ENCODE measurements at regions not wholly inside any gene's neighbourhood (a gene's known extent, or its start where the extent isn't known, plus 50 kb on each side); places are given as distances from the start of the nearest gene placed in this dataset.
"Not testable (repeated sequence)": the region's sequence is repeated elsewhere in the genome, so short reads cannot be mapped to it uniquely, and the experiment has no call there.

DNA sequence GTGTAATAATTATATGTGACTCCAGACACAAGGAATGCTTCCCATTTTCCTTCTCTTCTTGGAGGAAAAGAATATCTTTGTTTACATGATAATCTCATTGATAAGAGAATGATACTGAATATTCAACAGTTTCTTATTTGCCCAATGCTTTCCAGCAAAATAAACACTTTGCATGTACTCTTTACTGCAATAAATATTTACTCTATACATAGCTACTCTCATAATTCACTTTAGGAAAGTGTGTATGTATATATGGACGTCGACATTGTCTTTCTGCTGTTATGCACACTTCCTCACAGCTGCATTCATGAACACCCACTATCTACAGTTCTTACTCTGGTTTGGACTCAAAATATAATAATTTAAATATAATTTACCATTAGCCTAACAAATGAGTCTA is 617.4 kb upstream of the CDH10 start:
- H3K27me3 Mint-ChIP-seq: no peaks in the 10 kb centered on the region
- no peaks in the 10 kb centered on the region for H3K36me3 Mint-ChIP-seq (ENCODE audit: insufficient read depth)
- H3K9me3 Mint-ChIP-seq (ENCODE audit: low read depth): peaks cover 5% of the 10 kb centered on the region
- DNase-seq (ENCODE audit: low spot score, unreplicated experiment): no peak
- no peak overlapping the region for H3K4me3 Mint-ChIP-seq (ENCODE audit: low read depth)
- TF ChIP-seq, protein P1, sequence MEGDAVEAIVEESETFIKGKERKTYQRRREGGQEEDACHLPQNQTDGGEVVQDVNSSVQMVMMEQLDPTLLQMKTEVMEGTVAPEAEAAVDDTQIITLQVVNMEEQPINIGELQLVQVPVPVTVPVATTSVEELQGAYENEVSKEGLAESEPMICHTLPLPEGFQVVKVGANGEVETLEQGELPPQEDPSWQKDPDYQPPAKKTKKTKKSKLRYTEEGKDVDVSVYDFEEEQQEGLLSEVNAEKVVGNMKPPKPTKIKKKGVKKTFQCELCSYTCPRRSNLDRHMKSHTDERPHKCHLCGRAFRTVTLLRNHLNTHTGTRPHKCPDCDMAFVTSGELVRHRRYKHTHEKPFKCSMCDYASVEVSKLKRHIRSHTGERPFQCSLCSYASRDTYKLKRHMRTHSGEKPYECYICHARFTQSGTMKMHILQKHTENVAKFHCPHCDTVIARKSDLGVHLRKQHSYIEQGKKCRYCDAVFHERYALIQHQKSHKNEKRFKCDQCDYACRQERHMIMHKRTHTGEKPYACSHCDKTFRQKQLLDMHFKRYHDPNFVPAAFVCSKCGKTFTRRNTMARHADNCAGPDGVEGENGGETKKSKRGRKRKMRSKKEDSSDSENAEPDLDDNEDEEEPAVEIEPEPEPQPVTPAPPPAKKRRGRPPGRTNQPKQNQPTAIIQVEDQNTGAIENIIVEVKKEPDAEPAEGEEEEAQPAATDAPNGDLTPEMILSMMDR (IDR thresholded peaks at IDR 0.05; ENCODE audit: unreplicated experiment): no peak
- H3K4me1 Mint-ChIP-seq (ENCODE audit: low read depth): no peaks in the 10 kb centered on the region
- no peak overlapping the region for H3K27ac Mint-ChIP-seq

DNA sequence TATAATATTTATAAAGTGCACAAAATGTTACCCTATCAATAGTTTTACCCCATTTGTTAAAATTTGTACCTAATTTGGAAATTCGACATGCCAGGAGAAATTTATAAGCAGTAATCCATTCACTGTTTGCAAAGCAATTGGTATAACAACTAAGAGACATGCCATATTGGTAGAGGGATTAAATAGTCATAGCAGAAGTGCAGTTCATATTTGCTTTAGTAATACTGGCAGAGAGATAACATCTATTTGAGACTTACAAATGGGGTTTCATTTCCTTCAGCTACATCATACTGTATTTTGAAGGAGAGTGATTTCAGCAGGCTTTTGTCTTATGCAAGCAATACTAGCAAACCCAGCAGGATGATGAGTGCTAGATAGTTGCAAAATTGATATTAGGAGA is 610.4 kb upstream of the CDH10 start:
- Mint-ChIP-seq H3K9me3 (ENCODE audit: low read depth) (no peaks in the 10 kb centered on the region), H3K27ac (no peak overlapping the region), H3K4me3 (ENCODE audit: low read depth) (no peak overlapping the region), H3K4me1 (ENCODE audit: low read depth) (no peaks in the 10 kb centered on the region), H3K27me3 (no peaks in the 10 kb centered on the region), H3K36me3 (ENCODE audit: insufficient read depth) (no peaks in the 10 kb centered on the region)
- DNase-seq (ENCODE audit: low spot score, unreplicated experiment): no peak
- TF ChIP-seq, protein P1 (IDR thresholded peaks at IDR 0.05; ENCODE audit: unreplicated experiment): no peak

DNA sequence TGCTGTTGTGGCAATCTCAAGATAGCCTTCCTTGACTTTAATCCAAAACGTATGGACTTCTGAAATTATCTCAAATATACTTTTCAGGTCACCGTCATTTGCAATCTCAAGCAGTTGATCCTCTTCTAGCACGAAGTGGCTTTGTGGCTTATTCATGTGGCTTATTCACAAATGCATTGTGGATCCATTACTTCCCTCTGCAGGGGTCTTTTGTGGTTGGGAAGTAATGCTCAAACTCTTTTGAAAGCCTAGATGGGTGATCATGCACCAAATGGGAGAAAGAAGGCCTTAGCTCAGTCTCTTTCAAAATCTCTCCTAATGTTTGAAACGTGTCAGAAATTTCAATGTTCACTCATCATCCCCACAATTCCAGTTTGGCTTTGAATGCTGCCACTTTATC is 597.2 kb upstream of the CDH10 start:
- no peak overlapping the region for H3K27ac Mint-ChIP-seq
- DNase-seq (ENCODE audit: low spot score, unreplicated experiment): no peak
- H3K4me3 Mint-ChIP-seq (ENCODE audit: low read depth): no peak overlapping the region
- H3K27me3 Mint-ChIP-seq: no peaks in the 10 kb centered on the region
- TF ChIP-seq, protein P1 (IDR thresholded peaks at IDR 0.05; ENCODE audit: unreplicated experiment): no peak
- H3K4me1 Mint-ChIP-seq (ENCODE audit: low read depth): no peaks in the 10 kb centered on the region
- H3K9me3 Mint-ChIP-seq (ENCODE audit: low read depth): no peaks in the 10 kb centered on the region
- H3K36me3 Mint-ChIP-seq (ENCODE audit: insufficient read depth): no peaks in the 10 kb centered on the region

DNA sequence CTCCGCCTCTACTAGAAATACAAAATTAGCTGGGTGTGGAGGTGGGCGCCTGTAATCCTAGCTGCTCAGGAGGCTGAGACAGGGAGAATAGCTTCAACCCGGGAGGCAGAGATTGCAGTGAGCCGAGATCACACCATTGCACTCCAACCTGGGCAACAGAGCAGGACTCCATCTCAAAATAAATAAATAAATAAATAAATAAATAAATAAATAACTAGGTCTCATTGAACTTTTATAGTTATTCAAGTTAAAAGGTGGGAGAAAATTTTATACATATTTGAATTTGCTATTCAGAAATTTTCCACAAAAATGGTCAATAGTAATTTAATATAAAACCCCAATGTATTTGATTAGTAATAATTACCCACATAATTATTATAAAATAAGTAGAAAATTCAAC is 593.9 kb upstream of the CDH10 start:
- H3K27me3 Mint-ChIP-seq; H3K4me3 Mint-ChIP-seq (ENCODE audit: low read depth); H3K36me3 Mint-ChIP-seq (ENCODE audit: insufficient read depth); H3K9me3 Mint-ChIP-seq (ENCODE audit: low read depth); H3K4me1 Mint-ChIP-seq (ENCODE audit: low read depth); H3K27ac Mint-ChIP-seq; DNase-seq (ENCODE audit: low spot score, unreplicated experiment): not testable (repeated sequence)

DNA sequence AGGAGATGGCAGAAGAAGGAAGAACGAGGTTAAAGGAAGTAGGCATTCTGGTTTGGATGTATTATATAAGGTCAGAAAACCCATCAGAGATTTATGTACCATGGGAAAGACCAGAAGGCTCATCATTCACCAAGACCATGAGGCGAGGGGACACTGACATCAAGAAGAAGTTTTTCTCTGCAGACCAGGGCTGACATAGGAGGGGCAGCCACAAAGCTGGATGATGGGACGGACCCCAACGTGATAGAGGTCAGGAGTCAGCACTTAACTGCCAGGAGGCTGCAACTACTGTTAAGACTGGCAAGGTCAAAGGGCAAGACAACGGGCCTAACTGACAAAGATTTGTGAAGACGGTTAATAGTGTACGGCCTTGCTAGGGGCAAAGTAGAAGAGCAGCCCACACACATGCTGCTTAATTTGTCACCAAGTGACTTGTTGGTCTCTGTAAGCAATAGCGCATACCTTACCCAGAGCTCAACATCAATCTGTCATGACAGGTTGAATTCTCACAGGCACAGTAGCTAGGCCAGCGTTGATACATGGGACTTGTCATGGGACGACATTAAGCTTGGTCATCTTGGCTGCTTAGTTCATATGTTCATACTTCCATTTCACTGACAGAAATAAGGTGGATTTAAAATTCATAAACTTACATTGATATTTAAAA is 579.7 kb upstream of the CDH10 start:
- no peak for DNase-seq (ENCODE audit: low spot score, unreplicated experiment)
- no peaks in the 10 kb centered on the region for H3K36me3 Mint-ChIP-seq (ENCODE audit: insufficient read depth)
- H3K4me3 Mint-ChIP-seq (ENCODE audit: low read depth): no peak overlapping the region
- no peak overlapping the region for H3K27ac Mint-ChIP-seq
- H3K4me1 Mint-ChIP-seq (ENCODE audit: low read depth): no peaks in the 10 kb centered on the region
- TF ChIP-seq, protein P1 (IDR thresholded peaks at IDR 0.05; ENCODE audit: unreplicated experiment): no peak
- H3K9me3 Mint-ChIP-seq (ENCODE audit: low read depth): no peaks in the 10 kb centered on the region
- no peaks in the 10 kb centered on the region for H3K27me3 Mint-ChIP-seq

DNA sequence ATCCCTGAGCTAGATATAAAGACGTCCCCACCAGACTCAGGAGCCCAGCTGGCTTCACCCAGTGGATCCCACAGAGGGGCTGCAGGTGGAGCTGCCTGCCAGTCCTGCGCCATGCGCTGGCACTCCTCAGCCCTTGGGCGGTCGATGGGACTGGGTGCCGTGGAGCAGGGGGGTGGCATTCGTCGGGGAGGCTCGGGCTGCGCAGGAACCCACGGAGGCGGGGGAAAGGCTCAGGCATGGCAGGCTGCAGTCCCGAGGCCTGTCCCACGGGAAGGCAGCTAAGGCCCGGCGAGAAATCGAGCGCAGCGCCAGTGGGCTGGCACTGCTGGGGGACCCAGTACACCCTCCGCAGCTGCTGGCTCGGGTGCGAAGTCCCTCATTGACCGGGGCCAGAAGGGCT is 555.1 kb upstream of the CDH10 start:
- H3K9me3 Mint-ChIP-seq (ENCODE audit: low read depth); DNase-seq (ENCODE audit: low spot score, unreplicated experiment); H3K27ac Mint-ChIP-seq; H3K4me1 Mint-ChIP-seq (ENCODE audit: low read depth); H3K27me3 Mint-ChIP-seq; H3K36me3 Mint-ChIP-seq (ENCODE audit: insufficient read depth); H3K4me3 Mint-ChIP-seq (ENCODE audit: low read depth): not testable (repeated sequence)
